HG03139 (cell line): ENCODE measurements at regions not wholly inside any gene's neighbourhood (a gene's known extent, or its start where the extent isn't known, plus 50 kb on each side); places are given as distances from the start of the nearest gene placed in this dataset.
"Not testable (repeated sequence)": the region's sequence is repeated elsewhere in the genome, so short reads cannot be mapped to it uniquely, and the experiment has no call there.

Experiments
- ATAC-seq: cut with Tn5 transposase; IDR thresholded peaks from one replicate; pipeline ENCODE4 v1.9.1; 2021; ENCODE audit not compliant: unreplicated experiment

- no peak for ATAC-seq
Observed at GRCh38 chr2:84373391-84373790, 85.7 kb downstream of the SUCLG1 start.

- ATAC-seq = no peak
Observed at GRCh38 chr2:84362541-84362940, 96.5 kb downstream of the SUCLG1 start.

- ATAC-seq = no peak
Observed at GRCh38 chr2:84338069-84338468, 121.0 kb downstream of the SUCLG1 start.

- ATAC-seq = no peak
Observed at GRCh38 chr2:84327645-84328249, 131.3 kb downstream of the SUCLG1 start.

- ATAC-seq = no peak
Observed at GRCh38 chr2:84326831-84327432, 132.1 kb downstream of the SUCLG1 start.

- no peak for ATAC-seq
Observed at GRCh38 chr2:84323890-84324289, 135.2 kb downstream of the SUCLG1 start.

GRCh38 chr2:84320940-84321339 is 138.1 kb downstream of the SUCLG1 start:
- no peak for ATAC-seq

- no peak for ATAC-seq
Observed at GRCh38 chr2:84319581-84319980, 139.5 kb downstream of the SUCLG1 start.

- ATAC-seq = no peak
Observed at GRCh38 chr2:84317135-84317534, 141.9 kb downstream of the SUCLG1 start.

GRCh38 chr2:84314901-84315330 is 144.2 kb downstream of the SUCLG1 start:
- peak; percentile 95 for ATAC-seq

GRCh38 chr2:84314250-84314649 is 144.8 kb downstream of the SUCLG1 start:
- no peak for ATAC-seq

GRCh38 chr2:84309281-84309680 is 149.8 kb downstream of the SUCLG1 start:
- ATAC-seq = no peak

- ATAC-seq = no peak
Observed at GRCh38 chr2:84306361-84306760, 152.7 kb downstream of the SUCLG1 start.

GRCh38 chr2:84302513-84303412 is 156.3 kb downstream of the SUCLG1 start:
- ATAC-seq = peak; percentile 95

GRCh38 chr2:84301717-84302116 is 157.4 kb downstream of the SUCLG1 start:
- ATAC-seq = no peak

GRCh38 chr2:84300696-84301029 is 158.4 kb downstream of the SUCLG1 start:
- no peak for ATAC-seq

GRCh38 chr2:84300001-84300695 is 158.9 kb downstream of the SUCLG1 start:
- not testable (repeated sequence) for ATAC-seq

- no peak for ATAC-seq
Observed at GRCh38 chr2:84299211-84299775, 159.8 kb downstream of the SUCLG1 start.

- no peak for ATAC-seq
Observed at GRCh38 chr2:84297155-84297554, 161.9 kb downstream of the SUCLG1 start.

GRCh38 chr2:84293791-84294380 is 165.2 kb downstream of the SUCLG1 start:
- no peak for ATAC-seq

- ATAC-seq = no peak
Observed at GRCh38 chr2:84292545-84292944, 166.5 kb downstream of the SUCLG1 start.
